ENCODE measurements at regions not wholly inside any gene's neighbourhood (a gene's known extent, or its start where the extent isn't known, plus 50 kb on each side); places are given as distances from the start of the nearest gene placed in this dataset.

DNA sequence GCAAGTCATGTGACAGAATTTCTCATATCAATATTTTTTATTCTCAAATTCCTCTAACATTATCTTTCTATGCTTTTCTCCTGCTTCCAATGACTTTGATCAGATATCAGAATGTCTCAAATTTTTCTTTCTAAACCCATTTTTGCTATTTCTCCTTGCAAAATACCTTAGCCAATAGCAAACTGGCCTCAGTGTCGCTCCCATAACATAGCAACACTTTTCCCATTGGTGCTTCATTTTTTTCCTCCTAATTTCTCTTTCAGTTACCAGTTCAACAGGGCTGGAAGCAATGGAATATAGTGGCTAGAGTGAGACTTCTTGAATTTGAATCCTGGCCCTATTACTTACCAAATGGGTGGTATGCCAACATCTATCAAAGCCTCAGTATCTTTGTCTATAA lies 1091.6 kb downstream of the C4orf33 start:
- Histone ChIP-seq H3K9ac (ENCODE audit: low read depth, low read length) (no peak overlapping the region), H3K27ac (ENCODE audit: low read depth, low read length) (no peak overlapping the region), H3K9me3 (ENCODE audit: control insufficient read depth, insufficient read depth, low read length) (peaks cover 5% of the 10 kb centered on the region; the same call in 1 of the 2 replicates), H3K4me3 (ENCODE audit: low read depth, low read length) (no peak overlapping the region), H3K4me1 (ENCODE audit: control insufficient read depth, insufficient read depth, low read length) (peaks cover 17% of the 10 kb centered on the region), H3K36me3 (ENCODE audit: control insufficient read depth, insufficient read depth, low read length) (no peaks in the 10 kb centered on the region), H3K27me3 (ENCODE audit: control insufficient read depth, insufficient read depth, low read length) (no peaks in the 10 kb centered on the region)

DNA sequence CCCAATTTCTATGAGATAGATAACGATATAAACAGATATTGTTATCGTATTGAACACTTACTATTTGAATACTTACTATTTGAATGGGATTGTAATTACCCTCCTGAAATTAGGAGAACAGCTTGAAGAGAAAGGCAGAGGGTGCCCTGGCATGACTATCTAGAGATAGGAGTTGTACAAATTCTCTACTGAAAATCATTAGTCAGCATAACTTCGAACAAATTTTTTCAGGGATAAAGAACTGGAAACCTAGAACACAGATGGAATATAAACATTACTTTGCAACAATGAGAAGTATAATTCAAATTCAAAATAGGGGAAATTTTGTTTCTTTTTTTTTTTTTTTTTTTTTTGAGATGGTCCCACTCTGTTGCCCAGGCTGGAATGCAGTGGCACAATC lies 1096.8 kb downstream of the C4orf33 start:
- no peak overlapping the region for H3K4me3 ChIP-seq (ENCODE audit: low read depth, low read length)
- peaks cover 8% of the 10 kb centered on the region; the same call in 1 of the 2 replicates for H3K4me1 ChIP-seq (ENCODE audit: control insufficient read depth, insufficient read depth, low read length)
- peaks cover 5% of the 10 kb centered on the region; the same call in 1 of the 2 replicates for H3K9me3 ChIP-seq (ENCODE audit: control insufficient read depth, insufficient read depth, low read length)
- H3K27me3 ChIP-seq (ENCODE audit: control insufficient read depth, insufficient read depth, low read length) = no peaks in the 10 kb centered on the region
- H3K36me3 ChIP-seq (ENCODE audit: control insufficient read depth, insufficient read depth, low read length) = no peaks in the 10 kb centered on the region
- no peak overlapping the region for H3K27ac ChIP-seq (ENCODE audit: low read depth, low read length)
- no peak overlapping the region for H3K9ac ChIP-seq (ENCODE audit: low read depth, low read length)

DNA sequence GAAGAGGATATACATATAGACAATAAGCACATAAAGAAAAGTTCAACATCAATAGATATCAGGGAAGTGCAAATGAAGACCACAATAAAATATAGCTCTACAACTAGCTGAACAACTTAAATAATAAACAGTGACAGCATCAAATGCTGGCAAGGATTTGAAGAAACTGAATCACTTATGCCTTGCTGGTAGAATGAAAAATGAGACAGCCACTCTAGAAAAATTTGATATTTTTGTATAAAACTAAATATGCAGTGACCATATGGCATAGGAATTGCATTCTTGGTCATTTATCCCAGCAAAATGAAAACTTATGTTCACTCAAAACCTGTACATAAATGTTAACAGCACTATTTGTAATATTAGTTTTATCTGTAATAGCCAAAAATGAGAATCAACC lies 1102.0 kb downstream of the C4orf33 start:
- Histone ChIP-seq H3K4me3 (ENCODE audit: low read depth, low read length) (no peak overlapping the region), H3K4me1 (ENCODE audit: control insufficient read depth, insufficient read depth, low read length) (no peaks in the 10 kb centered on the region), H3K27me3 (ENCODE audit: control insufficient read depth, insufficient read depth, low read length) (no peaks in the 10 kb centered on the region), H3K9ac (ENCODE audit: low read depth, low read length) (no peak overlapping the region), H3K9me3 (ENCODE audit: control insufficient read depth, insufficient read depth, low read length) (peaks cover 16% of the 10 kb centered on the region), H3K36me3 (ENCODE audit: control insufficient read depth, insufficient read depth, low read length) (no peaks in the 10 kb centered on the region), H3K27ac (ENCODE audit: low read depth, low read length) (no peak overlapping the region)

DNA sequence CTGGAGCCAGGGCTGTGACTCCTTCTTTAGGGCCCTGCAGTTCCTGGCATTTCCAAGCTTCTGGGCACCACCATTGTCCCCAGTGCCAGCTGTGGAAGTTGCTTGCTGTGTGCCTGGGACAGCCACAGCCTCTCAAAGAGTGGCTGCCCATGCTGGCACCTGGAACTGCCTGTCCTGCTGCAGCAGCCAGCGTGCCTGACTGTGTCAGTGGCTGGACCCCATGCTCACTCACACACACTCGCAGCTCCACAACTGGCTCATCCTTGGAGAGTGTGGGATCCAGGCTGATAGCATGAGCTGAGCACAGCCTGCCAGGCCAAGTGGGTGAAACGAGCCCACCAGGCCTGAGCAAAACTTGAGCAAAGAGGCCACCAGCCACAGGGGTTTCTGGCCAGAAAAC lies 1107.6 kb downstream of the C4orf33 start:
- Histone ChIP-seq H3K36me3 (ENCODE audit: control insufficient read depth, insufficient read depth, low read length) (no peaks in the 10 kb centered on the region), H3K27me3 (ENCODE audit: control insufficient read depth, insufficient read depth, low read length) (no peaks in the 10 kb centered on the region), H3K9me3 (ENCODE audit: control insufficient read depth, insufficient read depth, low read length) (peaks cover 22% of the 10 kb centered on the region), H3K4me1 (ENCODE audit: control insufficient read depth, insufficient read depth, low read length) (no peaks in the 10 kb centered on the region), H3K9ac (ENCODE audit: low read depth, low read length) (no peak overlapping the region), H3K4me3 (ENCODE audit: low read depth, low read length) (no peak overlapping the region), H3K27ac (ENCODE audit: low read depth, low read length) (no peak overlapping the region)

DNA sequence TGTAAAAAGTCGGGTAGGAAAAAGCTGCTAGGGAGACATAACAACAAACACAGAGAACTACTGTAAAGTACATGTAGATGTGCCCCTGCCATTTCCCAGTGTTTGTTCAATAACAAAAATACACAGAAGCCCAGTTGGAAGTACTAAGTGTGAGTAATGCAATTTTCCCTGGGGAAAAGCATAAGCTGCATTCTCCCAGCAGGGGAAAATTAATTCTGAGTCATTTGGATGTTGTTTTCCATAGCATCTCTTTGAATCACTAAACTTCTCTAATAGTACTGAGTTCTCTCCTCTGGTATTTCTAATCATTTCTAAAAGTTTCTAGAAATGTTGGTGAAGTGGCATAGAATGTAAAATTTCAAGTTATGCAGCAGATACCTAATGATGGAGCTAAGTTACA lies 1114.9 kb downstream of the C4orf33 start:
- Histone ChIP-seq H3K27ac (ENCODE audit: low read depth, low read length) (peak overlapping the region; percentile 35), H3K9ac (ENCODE audit: low read depth, low read length) (no peak overlapping the region), H3K4me1 (ENCODE audit: control insufficient read depth, insufficient read depth, low read length) (0 out of 2 replicates have a peak, but pooled peaks cover 3% of the 10 kb centered on the region)

DNA sequence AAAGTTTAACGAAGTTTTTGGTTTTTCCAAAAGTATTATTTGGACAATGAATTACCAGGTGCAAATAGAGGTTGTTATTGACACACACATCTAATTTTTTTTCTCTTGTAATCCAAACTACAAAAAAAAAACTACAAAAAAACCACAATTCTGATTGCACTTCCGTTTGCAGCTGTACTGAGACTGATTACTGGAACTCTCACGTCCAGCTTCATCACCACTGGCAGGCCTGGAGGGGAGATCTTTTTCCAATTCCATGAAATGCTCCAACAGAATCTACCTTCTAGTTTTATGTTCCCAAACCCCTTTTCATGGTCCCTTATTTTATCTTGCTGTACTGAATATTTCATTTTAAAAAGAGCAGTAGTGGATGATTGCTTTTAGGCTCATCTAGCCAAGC lies 1118.3 kb downstream of the C4orf33 start:
- no peak overlapping the region for H3K9ac ChIP-seq (ENCODE audit: low read depth, low read length)
- H3K4me3 ChIP-seq (ENCODE audit: low read depth, low read length) = no peak overlapping the region
- H3K4me1 ChIP-seq (ENCODE audit: control insufficient read depth, insufficient read depth, low read length) = 0 out of 2 replicates have a peak, but pooled peaks cover 3% of the 10 kb centered on the region
- no peaks in the 10 kb centered on the region for H3K9me3 ChIP-seq (ENCODE audit: control insufficient read depth, insufficient read depth, low read length)
- no peak overlapping the region for H3K27ac ChIP-seq (ENCODE audit: low read depth, low read length)
- H3K27me3 ChIP-seq (ENCODE audit: control insufficient read depth, insufficient read depth, low read length) = no peaks in the 10 kb centered on the region
- H3K36me3 ChIP-seq (ENCODE audit: control insufficient read depth, insufficient read depth, low read length) = no peaks in the 10 kb centered on the region

More for the DNA sequence above, 1114.9 kb downstream of the C4orf33 start:
- Histone ChIP-seq H3K36me3 (ENCODE audit: control insufficient read depth, insufficient read depth, low read length) (no peaks in the 10 kb centered on the region), H3K27me3 (ENCODE audit: control insufficient read depth, insufficient read depth, low read length) (no peaks in the 10 kb centered on the region), H3K4me3 (ENCODE audit: low read depth, low read length) (no peak overlapping the region), H3K9me3 (ENCODE audit: control insufficient read depth, insufficient read depth, low read length) (no peaks in the 10 kb centered on the region)

DNA sequence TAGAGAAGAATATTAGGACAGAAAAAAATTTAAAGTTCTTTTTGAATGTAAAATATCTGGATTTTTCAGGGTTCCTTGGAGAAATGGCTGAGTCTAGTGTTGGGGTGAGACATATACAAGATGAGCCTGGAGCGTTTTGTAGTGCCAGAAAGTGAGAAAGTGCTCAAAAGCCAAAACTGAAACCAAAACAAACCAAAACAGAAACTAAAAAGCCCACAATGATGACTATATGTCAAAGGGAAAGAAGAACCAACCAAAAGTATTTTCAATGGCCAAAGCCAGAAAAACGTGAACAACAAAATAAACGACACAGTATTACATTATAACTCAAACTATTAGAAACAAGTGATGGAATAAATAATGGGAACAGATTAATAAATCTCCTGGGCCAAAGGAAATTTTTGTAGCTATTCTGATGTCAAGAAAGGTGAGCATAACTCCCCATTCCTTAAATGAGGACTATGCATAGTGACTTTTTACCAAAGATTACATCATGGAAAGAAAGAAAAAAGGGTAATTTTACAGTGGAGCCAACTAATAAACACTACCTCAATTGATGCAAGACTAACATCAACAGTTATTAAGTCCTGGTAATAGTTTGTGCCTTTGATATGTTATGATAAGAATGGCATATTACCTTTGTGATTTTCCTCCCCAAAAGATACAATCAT lies 1137.6 kb downstream of the C4orf33 start:
- no peak overlapping the region for H3K27ac ChIP-seq (ENCODE audit: low read depth, low read length)
- H3K9me3 ChIP-seq (ENCODE audit: control insufficient read depth, insufficient read depth, low read length) = no peaks in the 10 kb centered on the region
- H3K36me3 ChIP-seq (ENCODE audit: control insufficient read depth, insufficient read depth, low read length) = no peaks in the 10 kb centered on the region
- no peaks in the 10 kb centered on the region for H3K4me1 ChIP-seq (ENCODE audit: control insufficient read depth, insufficient read depth, low read length)
- H3K4me3 ChIP-seq (ENCODE audit: low read depth, low read length) = no peak overlapping the region
- H3K9ac ChIP-seq (ENCODE audit: low read depth, low read length) = no peak overlapping the region
- H3K27me3 ChIP-seq (ENCODE audit: control insufficient read depth, insufficient read depth, low read length) = no peaks in the 10 kb centered on the region

DNA sequence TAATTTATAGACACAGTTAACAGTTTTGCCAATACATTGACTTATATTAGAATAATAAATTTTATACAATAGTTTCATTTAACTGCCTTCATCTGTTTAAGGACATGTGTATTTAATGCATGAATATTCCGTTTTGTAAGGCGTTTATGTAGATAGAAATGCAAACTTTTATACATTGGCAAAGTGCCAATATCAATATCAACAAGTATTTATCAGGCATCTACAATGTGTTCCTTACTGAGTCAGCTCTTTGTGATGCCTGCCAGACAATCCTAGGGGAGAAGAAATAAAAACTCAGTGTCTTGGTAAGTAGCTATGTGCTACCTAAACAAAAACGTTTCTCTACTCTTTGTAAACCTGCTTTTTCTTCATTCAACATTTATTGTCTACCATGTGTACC lies 1142.2 kb downstream of the C4orf33 start:
- Histone ChIP-seq H3K36me3 (ENCODE audit: control insufficient read depth, insufficient read depth, low read length) (no peaks in the 10 kb centered on the region), H3K4me1 (ENCODE audit: control insufficient read depth, insufficient read depth, low read length) (no peaks in the 10 kb centered on the region), H3K9me3 (ENCODE audit: control insufficient read depth, insufficient read depth, low read length) (no peaks in the 10 kb centered on the region), H3K9ac (ENCODE audit: low read depth, low read length) (no peak overlapping the region), H3K27me3 (ENCODE audit: control insufficient read depth, insufficient read depth, low read length) (no peaks in the 10 kb centered on the region), H3K27ac (ENCODE audit: low read depth, low read length) (no peak overlapping the region), H3K4me3 (ENCODE audit: low read depth, low read length) (no peak overlapping the region)

DNA sequence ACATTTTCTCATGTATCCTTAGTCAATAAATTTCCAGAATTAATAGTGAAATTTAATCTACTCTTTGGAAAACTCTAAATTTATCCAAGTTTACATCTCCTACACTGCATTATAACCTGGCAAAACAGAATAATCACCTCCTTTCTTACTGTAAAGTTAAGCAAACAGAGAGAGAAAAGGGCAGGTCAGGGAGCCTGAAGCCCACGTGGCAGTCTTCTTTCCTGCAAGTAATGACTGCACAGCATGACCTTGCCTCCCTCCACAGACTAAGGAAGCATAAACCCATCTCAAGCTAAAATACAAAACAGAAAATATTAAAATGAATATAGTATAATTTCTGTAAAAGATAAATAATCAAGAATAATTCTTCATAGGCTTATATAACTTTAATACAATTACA lies 1153.0 kb downstream of the C4orf33 start:
- Histone ChIP-seq H3K4me3 (ENCODE audit: low read depth, low read length) (no peak overlapping the region), H3K9me3 (ENCODE audit: control insufficient read depth, insufficient read depth, low read length) (no peaks in the 10 kb centered on the region), H3K27me3 (ENCODE audit: control insufficient read depth, insufficient read depth, low read length) (no peaks in the 10 kb centered on the region), H3K9ac (ENCODE audit: low read depth, low read length) (no peak overlapping the region), H3K4me1 (ENCODE audit: control insufficient read depth, insufficient read depth, low read length) (0 out of 2 replicates have a peak, but pooled peaks cover 5% of the 10 kb centered on the region), H3K36me3 (ENCODE audit: control insufficient read depth, insufficient read depth, low read length) (no peaks in the 10 kb centered on the region), H3K27ac (ENCODE audit: low read depth, low read length) (no peak overlapping the region)

DNA sequence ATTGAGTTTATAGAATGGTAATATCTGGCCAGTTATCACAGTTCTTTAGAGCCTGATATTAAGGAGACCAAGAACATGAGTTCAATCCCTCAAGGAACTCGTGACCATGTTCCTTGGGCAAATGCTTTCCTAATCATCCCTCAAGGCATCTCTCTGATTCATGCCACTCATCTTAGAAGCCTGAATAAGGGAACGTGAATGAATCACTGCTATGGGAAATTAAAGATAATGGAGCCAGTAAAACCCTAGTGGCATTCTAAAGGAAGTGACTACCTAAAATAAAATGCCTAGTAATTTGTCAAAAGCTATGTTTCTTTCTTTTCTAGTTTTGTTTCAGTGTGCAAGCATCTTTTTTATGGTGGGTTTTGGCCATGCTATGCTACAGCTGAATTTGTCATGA lies 1161.3 kb downstream of the C4orf33 start:
- Histone ChIP-seq H3K4me3 (ENCODE audit: low read depth, low read length) (no peak overlapping the region), H3K4me1 (ENCODE audit: control insufficient read depth, insufficient read depth, low read length) (no peaks in the 10 kb centered on the region), H3K27me3 (ENCODE audit: control insufficient read depth, insufficient read depth, low read length) (no peaks in the 10 kb centered on the region), H3K9ac (ENCODE audit: low read depth, low read length) (no peak overlapping the region), H3K9me3 (ENCODE audit: control insufficient read depth, insufficient read depth, low read length) (no peaks in the 10 kb centered on the region), H3K27ac (ENCODE audit: low read depth, low read length) (no peak overlapping the region), H3K36me3 (ENCODE audit: control insufficient read depth, insufficient read depth, low read length) (no peaks in the 10 kb centered on the region)

DNA sequence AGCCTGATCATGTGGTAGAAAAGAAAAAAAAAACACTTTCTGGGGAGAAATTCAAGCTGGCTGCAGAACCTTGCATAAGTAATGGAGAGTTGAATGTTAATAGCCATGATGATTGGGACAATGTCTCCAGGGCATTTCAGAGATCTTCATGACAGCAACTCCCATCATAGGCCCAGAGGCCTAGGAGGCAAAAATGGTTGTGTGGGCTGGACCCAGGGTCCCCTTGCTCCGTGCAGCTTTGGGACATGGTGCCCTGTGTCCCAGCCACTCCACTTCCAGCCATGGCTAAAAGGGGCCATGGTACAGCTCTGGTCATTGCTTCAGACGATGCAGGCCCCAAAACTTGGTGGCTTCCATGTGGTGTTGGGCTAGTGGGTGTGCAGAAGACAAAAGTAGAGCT lies 1170.9 kb downstream of the C4orf33 start:
- no peaks in the 10 kb centered on the region for H3K4me1 ChIP-seq (ENCODE audit: control insufficient read depth, insufficient read depth, low read length)
- no peaks in the 10 kb centered on the region for H3K36me3 ChIP-seq (ENCODE audit: control insufficient read depth, insufficient read depth, low read length)
- no peak overlapping the region for H3K4me3 ChIP-seq (ENCODE audit: low read depth, low read length)
- H3K27ac ChIP-seq (ENCODE audit: low read depth, low read length) = no peak overlapping the region
- no peaks in the 10 kb centered on the region for H3K27me3 ChIP-seq (ENCODE audit: control insufficient read depth, insufficient read depth, low read length)
- H3K9me3 ChIP-seq (ENCODE audit: control insufficient read depth, insufficient read depth, low read length) = peaks cover 19% of the 10 kb centered on the region; the same call in 1 of the 2 replicates
- H3K9ac ChIP-seq (ENCODE audit: low read depth, low read length) = no peak overlapping the region

Data from HUES48 (cell line).